Esophagus squamous epithelium (tissue), 5 donors: ENCODE measurements at regions not wholly inside any gene's neighbourhood (a gene's known extent, or its start where the extent isn't known, plus 50 kb on each side); places are given as distances from the start of the nearest gene placed in this dataset.
A peak's percentile ranks its signal among the peaks of the same experiment; 100 is the strongest.

Experiments used
- DNase-seq: peaks from one replicate; lab custom pipeline; 2025; lab: John Stamatoyannopoulos, UW
- H3K27ac ChIP-seq, 4 donors: fragments of 200-600 bp; sonication (generic); one replicate each; pipeline ENCODE4 v1.5.1; 2016 to 2019; ENCODE audit warnings: mild to moderate bottlenecking in 1 of 4
- H3K27me3 ChIP-seq, 4 donors: fragments of 200-600 bp; sonication (generic); 1 replicate in 3 of 4; 2 replicates in 1 of 4; pipeline versions ENCODE4 v1.5.1 to v1.6.0; 2017 to 2021; ENCODE audit warnings: antibody characterized with exemption in 1 of 4
- H3K36me3 ChIP-seq, 3 donors: fragments of 200-600 bp; sonication (generic); one replicate each; pipeline ENCODE4 v1.5.1; 2016 to 2019
- H3K4me1 ChIP-seq, 3 donors: fragments of 200-600 bp; sonication (generic); one replicate each; pipeline ENCODE4 v1.5.1; 2017 to 2019
- H3K4me3 ChIP-seq, 4 donors: fragments of 200-600 bp; sonication (generic); 1 replicate in 3 of 4; 2 replicates in 1 of 4; pipeline ENCODE4 v1.5.1; 2016 to 2019; ENCODE audit warnings: mild to moderate bottlenecking in 2 of 4, moderate library complexity in 1 of 4
- H3K9me3 ChIP-seq, 3 donors: fragments of 200-600 bp; sonication (generic); one replicate each; pipeline ENCODE4 v1.5.1; 2016 to 2019
- CTCF ChIP-seq, 6 experiments: fragments of 450-650 bp in 4 of 6; fragments of 200-600 bp in 2 of 6; sonication (generic) in 2 of 6; IDR thresholded peaks; one replicate each; pipeline ENCODE4 v1.5.1; 2016 to 2019; ENCODE audit warnings: antibody characterized with exemption in 6 of 6, mild to moderate bottlenecking in 4 of 6, moderate library complexity in 4 of 6
- POLR2A ChIP-seq, 4 donors: fragments of 450-650 bp; IDR thresholded peaks; one replicate each; pipeline ENCODE4 v1.6.1; 2017; ENCODE audit warnings: antibody characterized with exemption in 4 of 4, mild to moderate bottlenecking in 4 of 4, moderate library complexity in 3 of 4
- WGBS, 2 donors: methylation state at CpG; one replicate each; pipeline ENCODE4 v1.1.5; 2018; 5-methylcytosine and 5-hydroxymethylcytosine counted together
- intact Hi-C: fragments of 100-400 bp; cut with DNase I; formaldehyde crosslinking; loops from one replicate; pipeline ENCODE4 v1.15.0; 2022
- donor health status: DM: yes; HTN: yes; CAD: no.

GRCh38 chr13:57553932-57554331 is 77.6 kb upstream of the PCDH17 start:
- Histone ChIP-seq H3K27ac (no peak overlapping the region), H3K36me3 (no peaks in the 10 kb centered on the region), H3K4me3 (no peak overlapping the region), H3K9me3 (no peaks in the 10 kb centered on the region), H3K27me3 (no peaks in the 10 kb centered on the region), H3K4me1 (no peaks in the 10 kb centered on the region)
- TF ChIP-seq CTCF (IDR thresholded peaks at IDR 0.05) (no peak), POLR2A (IDR thresholded peaks at IDR 0.05) (no peak)
- no peak for DNase-seq
- WGBS, 2 donors, result 73 to 83% methylated on average over 1 of the region's 1 CpG
- intact Hi-C loops, result no loop called here

GRCh38 chr13:57558051-57558467 is 73.5 kb upstream of the PCDH17 start:
- H3K27ac ChIP-seq, result no peak overlapping the region
- no peak for DNase-seq
- H3K4me1 ChIP-seq, result no peaks in the 10 kb centered on the region
- intact Hi-C loops, result no loop called here
- no peaks in the 10 kb centered on the region for H3K27me3 ChIP-seq
- H3K9me3 ChIP-seq, result no peaks in the 10 kb centered on the region
- TF ChIP-seq CTCF (IDR thresholded peaks at IDR 0.05), result peak in 1 of 6 experiments; percentile 6
- TF ChIP-seq POLR2A (IDR thresholded peaks at IDR 0.05), result no peak
- no peak overlapping the region for H3K4me3 ChIP-seq
- no peaks in the 10 kb centered on the region for H3K36me3 ChIP-seq
- 10 to 18% methylated on average over 4 of the region's 4 CpGs for WGBS, 2 donors

- DNase-seq, result no peak
Measured at GRCh38 chr13:57568865-57569264, 62.7 kb upstream of the PCDH17 start.

GRCh38 chr13:57569986-57570385 is 61.6 kb upstream of the PCDH17 start:
- H3K36me3 ChIP-seq, result no peaks in the 10 kb centered on the region
- 10 to 14% methylated on average over 1 of the region's 1 CpG for WGBS, 2 donors
- H3K4me3 ChIP-seq, result no peak overlapping the region
- DNase-seq, result no peak
- TF ChIP-seq CTCF (IDR thresholded peaks at IDR 0.05) (no peak), POLR2A (IDR thresholded peaks at IDR 0.05) (no peak)
- no peaks in the 10 kb centered on the region for H3K4me1 ChIP-seq
- H3K9me3 ChIP-seq, result no peaks in the 10 kb centered on the region
- no peak overlapping the region for H3K27ac ChIP-seq
- H3K27me3 ChIP-seq, result no peaks in the 10 kb centered on the region
- intact Hi-C loops, result no loop called here

More at GRCh38 chr13:57568865-57569264, 62.7 kb upstream of the PCDH17 start:
- no peak for TF ChIP-seq CTCF (IDR thresholded peaks at IDR 0.05)
- TF ChIP-seq POLR2A (IDR thresholded peaks at IDR 0.05), result no peak
- Histone ChIP-seq H3K9me3 (no peaks in the 10 kb centered on the region), H3K36me3 (no peaks in the 10 kb centered on the region), H3K4me3 (no peak overlapping the region), H3K27ac (no peak overlapping the region), H3K4me1 (no peaks in the 10 kb centered on the region), H3K27me3 (no peaks in the 10 kb centered on the region)
- intact Hi-C loops, result no loop called here
- WGBS, 2 donors, result 20 to 33% methylated on average over 2 of the region's 2 CpGs
